ENCODE measurements at regions not wholly inside any gene's neighbourhood (a gene's known extent, or its start where the extent isn't known, plus 50 kb on each side); places are given as distances from the start of the nearest gene placed in this dataset.

DNA sequence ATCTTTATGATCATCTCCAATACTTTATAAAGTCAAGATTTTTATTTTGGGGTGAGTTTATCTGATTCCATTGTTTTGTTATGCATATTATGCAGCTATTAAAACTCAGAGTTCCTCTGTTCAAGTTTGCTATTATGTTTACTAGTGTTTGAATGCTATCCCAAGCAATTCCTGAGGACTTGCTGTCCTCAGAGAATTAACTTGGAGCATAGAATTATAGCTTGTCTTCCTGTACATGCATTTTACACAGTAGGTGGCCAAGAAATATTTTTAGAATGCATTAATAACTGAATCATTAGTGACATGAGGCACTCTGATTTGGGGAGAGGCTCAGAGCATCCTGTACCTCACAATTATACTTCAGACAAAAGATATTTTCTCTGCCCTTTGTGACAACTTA is 195.6 kb upstream of the MIR17HG start:
- TF ChIP-seq POLR2A (conservative IDR thresholded peaks at IDR 0.05): no peak
- TF ChIP-seq, protein P1, sequence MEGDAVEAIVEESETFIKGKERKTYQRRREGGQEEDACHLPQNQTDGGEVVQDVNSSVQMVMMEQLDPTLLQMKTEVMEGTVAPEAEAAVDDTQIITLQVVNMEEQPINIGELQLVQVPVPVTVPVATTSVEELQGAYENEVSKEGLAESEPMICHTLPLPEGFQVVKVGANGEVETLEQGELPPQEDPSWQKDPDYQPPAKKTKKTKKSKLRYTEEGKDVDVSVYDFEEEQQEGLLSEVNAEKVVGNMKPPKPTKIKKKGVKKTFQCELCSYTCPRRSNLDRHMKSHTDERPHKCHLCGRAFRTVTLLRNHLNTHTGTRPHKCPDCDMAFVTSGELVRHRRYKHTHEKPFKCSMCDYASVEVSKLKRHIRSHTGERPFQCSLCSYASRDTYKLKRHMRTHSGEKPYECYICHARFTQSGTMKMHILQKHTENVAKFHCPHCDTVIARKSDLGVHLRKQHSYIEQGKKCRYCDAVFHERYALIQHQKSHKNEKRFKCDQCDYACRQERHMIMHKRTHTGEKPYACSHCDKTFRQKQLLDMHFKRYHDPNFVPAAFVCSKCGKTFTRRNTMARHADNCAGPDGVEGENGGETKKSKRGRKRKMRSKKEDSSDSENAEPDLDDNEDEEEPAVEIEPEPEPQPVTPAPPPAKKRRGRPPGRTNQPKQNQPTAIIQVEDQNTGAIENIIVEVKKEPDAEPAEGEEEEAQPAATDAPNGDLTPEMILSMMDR (IDR thresholded peaks at IDR 0.05 in 2 of 3, conservative IDR thresholded peaks at IDR 0.05 in 1 of 3; ENCODE audit: insufficient read depth in 2 of 3, low read depth in 1 of 3, low read length in 3 of 3): no peak
- no peak for TF ChIP-seq HMGN3 (IDR thresholded peaks at IDR 0.05; ENCODE audit: borderline replicate concordance, extremely low read depth, insufficient read length, low read depth, low read length)
- TF ChIP-seq JUND (IDR thresholded peaks at IDR 0.05; ENCODE audit: borderline replicate concordance, low read depth, low read length): no peak
- TF ChIP-seq JUND (tag; IDR thresholded peaks at IDR 0.05; ENCODE audit: borderline replicate concordance, low read depth, low read length): no peak
- TF ChIP-seq BDP1 (IDR thresholded peaks at IDR 0.05; ENCODE audit: insufficient read depth, insufficient read length): no peak
- TF ChIP-seq FOS (IDR thresholded peaks at IDR 0.05; ENCODE audit: extremely low read depth, insufficient read length): no peak
- TF ChIP-seq, protein P2, sequence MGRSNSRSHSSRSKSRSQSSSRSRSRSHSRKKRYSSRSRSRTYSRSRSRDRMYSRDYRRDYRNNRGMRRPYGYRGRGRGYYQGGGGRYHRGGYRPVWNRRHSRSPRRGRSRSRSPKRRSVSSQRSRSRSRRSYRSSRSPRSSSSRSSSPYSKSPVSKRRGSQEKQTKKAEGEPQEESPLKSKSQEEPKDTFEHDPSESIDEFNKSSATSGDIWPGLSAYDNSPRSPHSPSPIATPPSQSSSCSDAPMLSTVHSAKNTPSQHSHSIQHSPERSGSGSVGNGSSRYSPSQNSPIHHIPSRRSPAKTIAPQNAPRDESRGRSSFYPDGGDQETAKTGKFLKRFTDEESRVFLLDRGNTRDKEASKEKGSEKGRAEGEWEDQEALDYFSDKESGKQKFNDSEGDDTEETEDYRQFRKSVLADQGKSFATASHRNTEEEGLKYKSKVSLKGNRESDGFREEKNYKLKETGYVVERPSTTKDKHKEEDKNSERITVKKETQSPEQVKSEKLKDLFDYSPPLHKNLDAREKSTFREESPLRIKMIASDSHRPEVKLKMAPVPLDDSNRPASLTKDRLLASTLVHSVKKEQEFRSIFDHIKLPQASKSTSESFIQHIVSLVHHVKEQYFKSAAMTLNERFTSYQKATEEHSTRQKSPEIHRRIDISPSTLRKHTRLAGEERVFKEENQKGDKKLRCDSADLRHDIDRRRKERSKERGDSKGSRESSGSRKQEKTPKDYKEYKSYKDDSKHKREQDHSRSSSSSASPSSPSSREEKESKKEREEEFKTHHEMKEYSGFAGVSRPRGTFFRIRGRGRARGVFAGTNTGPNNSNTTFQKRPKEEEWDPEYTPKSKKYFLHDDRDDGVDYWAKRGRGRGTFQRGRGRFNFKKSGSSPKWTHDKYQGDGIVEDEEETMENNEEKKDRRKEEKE (IDR thresholded peaks at IDR 0.05; ENCODE audit: borderline replicate concordance in 1 of 2, control insufficient read depth in 1 of 2, low read depth in 2 of 2, low read length in 1 of 2): no peak
- TF ChIP-seq KLF1 (tag; IDR thresholded peaks at IDR 0.05): no peak
- no peak for TF ChIP-seq EP300 (IDR thresholded peaks at IDR 0.05; ENCODE audit: low read length)

Data from K562 (cell line).